ENCODE measurements at regions not wholly inside any gene's neighbourhood (a gene's known extent, or its start where the extent isn't known, plus 50 kb on each side); places are given as distances from the start of the nearest gene placed in this dataset.

DNA sequence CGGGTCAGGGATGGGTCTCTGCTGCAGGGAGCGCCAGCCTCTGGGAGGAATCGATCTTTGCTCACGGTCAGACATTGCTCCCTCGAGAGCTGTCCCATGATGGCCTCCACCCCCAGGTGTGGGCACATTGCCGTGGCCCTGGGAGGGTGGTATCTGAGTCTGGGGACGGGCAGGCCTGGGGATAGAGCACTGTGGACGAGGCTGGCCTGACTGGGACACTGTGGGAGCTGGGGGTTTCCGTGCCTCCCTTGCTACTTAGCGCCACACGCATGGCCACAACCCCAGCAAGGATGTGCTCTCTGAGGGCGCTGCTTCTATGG lies 55.7 kb downstream of the JAKMIP3 start:
- ChIA-PET CTCF (no interaction called here), POLR2A (ENCODE audit: low non-redundant PET) (no interaction called here)
- BruUV-seq (replicated peaks) = no TSS peak

DNA sequence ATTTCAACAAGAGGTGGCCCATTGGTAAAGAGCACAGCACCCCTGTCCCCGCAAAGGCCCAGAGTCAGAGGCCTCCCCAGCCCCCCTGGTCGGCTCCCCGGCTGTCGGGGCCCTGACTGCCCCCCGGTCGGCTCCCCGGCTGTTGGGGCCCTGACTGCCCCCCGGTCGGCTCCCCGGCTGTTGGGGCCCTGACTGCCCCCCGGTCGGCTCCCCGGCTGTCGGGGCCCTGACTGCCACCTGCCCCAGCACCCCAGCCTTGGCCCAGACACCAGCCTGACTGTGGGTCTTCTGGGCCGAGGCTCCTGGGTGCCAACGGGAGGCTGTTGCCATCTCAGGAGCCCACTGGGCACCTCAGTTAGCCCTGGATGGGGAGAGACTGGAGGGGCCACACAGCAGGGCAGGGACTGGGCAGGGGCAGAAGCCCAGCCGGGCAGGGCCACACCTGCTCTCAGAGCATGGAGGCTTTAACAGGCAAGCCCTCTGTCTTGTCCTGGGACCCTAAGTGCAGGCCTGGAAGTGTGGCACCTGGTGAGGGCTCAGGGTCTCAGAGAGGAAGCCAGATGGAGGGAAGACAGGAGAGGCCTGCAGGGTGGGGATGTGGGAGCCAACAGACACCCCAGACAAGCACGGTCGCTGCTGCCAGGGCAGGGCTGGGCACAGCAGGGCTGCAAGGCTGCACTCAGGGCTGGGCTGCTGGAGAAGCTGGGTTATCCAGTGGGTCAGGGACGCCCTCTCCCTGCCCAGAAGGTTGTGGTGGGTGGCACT lies 56.5 kb downstream of the JAKMIP3 start:
- Histone ChIP-seq H3K4me1 (ENCODE audit: insufficient read depth, low read length, poor library complexity, severe bottlenecking) (no peaks in the 10 kb centered on the region), H3K9me3 (ENCODE audit: low read depth, low read length, poor library complexity, severe bottlenecking) (no peaks in the 10 kb centered on the region), H3K36me3 (ENCODE audit: insufficient read depth, low read length, poor library complexity, severe bottlenecking) (no peaks in the 10 kb centered on the region), H3K27me3 (replicated peaks; ENCODE audit: insufficient read depth, low read depth, low read length, poor library complexity) (no peaks in the 10 kb centered on the region), H3K4me3 (ENCODE audit: low read depth, low read length, poor library complexity, severe bottlenecking) (no peak overlapping the region), H3K27ac (ENCODE audit: low read depth, low read length, poor library complexity, severe bottlenecking) (no peak overlapping the region)
- ChIA-PET CTCF (no interaction called here), POLR2A (ENCODE audit: low non-redundant PET) (no interaction called here)
- intact Hi-C loops (cut with micrococcal nuclease; ENCODE audit: unreplicated experiment) = no loop called here
- DNase-seq (ENCODE audit: low spot score) = no peak
- BruUV-seq (replicated peaks) = no TSS peak
- TF ChIP-seq, protein P1, sequence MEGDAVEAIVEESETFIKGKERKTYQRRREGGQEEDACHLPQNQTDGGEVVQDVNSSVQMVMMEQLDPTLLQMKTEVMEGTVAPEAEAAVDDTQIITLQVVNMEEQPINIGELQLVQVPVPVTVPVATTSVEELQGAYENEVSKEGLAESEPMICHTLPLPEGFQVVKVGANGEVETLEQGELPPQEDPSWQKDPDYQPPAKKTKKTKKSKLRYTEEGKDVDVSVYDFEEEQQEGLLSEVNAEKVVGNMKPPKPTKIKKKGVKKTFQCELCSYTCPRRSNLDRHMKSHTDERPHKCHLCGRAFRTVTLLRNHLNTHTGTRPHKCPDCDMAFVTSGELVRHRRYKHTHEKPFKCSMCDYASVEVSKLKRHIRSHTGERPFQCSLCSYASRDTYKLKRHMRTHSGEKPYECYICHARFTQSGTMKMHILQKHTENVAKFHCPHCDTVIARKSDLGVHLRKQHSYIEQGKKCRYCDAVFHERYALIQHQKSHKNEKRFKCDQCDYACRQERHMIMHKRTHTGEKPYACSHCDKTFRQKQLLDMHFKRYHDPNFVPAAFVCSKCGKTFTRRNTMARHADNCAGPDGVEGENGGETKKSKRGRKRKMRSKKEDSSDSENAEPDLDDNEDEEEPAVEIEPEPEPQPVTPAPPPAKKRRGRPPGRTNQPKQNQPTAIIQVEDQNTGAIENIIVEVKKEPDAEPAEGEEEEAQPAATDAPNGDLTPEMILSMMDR (conservative IDR thresholded peaks at IDR 0.05; ENCODE audit: low read depth, low read length) = no peak
- TF ChIP-seq EZH2 (IDR thresholded peaks at IDR 0.05; ENCODE audit: borderline replicate concordance, low read depth, low read length, poor library complexity, severe bottlenecking) = no peak

More for the DNA sequence above, 55.7 kb downstream of the JAKMIP3 start:
- Histone ChIP-seq H3K27ac (ENCODE audit: low read depth, low read length, poor library complexity, severe bottlenecking) (no peak overlapping the region), H3K4me1 (ENCODE audit: insufficient read depth, low read length, poor library complexity, severe bottlenecking) (no peaks in the 10 kb centered on the region), H3K4me3 (ENCODE audit: low read depth, low read length, poor library complexity, severe bottlenecking) (no peak overlapping the region), H3K9me3 (ENCODE audit: low read depth, low read length, poor library complexity, severe bottlenecking) (no peaks in the 10 kb centered on the region), H3K27me3 (replicated peaks; ENCODE audit: insufficient read depth, low read depth, low read length, poor library complexity) (no peaks in the 10 kb centered on the region), H3K36me3 (ENCODE audit: insufficient read depth, low read length, poor library complexity, severe bottlenecking) (no peaks in the 10 kb centered on the region)
- TF ChIP-seq, protein P1 (conservative IDR thresholded peaks at IDR 0.05; ENCODE audit: low read depth, low read length) = no peak
- TF ChIP-seq EZH2 (IDR thresholded peaks at IDR 0.05; ENCODE audit: borderline replicate concordance, low read depth, low read length, poor library complexity, severe bottlenecking) = no peak
- no peak for DNase-seq (ENCODE audit: low spot score)
- intact Hi-C loops (cut with micrococcal nuclease; ENCODE audit: unreplicated experiment) = no loop called here

DNA sequence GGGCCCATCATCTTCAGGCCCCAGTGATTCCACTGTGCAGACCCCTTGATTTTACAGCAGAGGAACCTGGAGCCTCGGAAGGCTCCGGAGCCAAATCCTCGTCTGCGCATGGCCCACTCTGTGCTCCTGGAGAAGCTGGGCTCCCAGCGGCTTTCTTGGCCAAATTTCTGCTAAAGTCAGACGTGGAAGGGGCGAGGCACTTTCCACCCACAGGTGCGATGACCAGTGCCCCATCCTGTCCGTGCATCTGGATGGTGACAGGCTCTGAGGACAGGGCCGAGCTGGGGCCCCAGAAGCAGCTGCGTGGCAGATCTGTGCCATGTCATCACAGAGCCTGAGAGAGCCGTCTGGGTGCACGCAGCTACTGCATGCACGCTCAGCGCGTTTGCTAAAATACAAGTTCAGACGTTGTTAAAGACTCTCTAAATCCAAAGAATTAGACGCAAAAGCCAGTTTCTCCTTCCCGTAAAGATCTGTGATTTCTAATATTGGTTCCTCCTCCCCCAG lies 57.2 kb downstream of the JAKMIP3 start:
- TF ChIP-seq EZH2 (IDR thresholded peaks at IDR 0.05; ENCODE audit: borderline replicate concordance, low read depth, low read length, poor library complexity, severe bottlenecking) = no peak
- TF ChIP-seq, protein P1 (conservative IDR thresholded peaks at IDR 0.05; ENCODE audit: low read depth, low read length) = no peak
- Histone ChIP-seq H3K4me3 (ENCODE audit: low read depth, low read length, poor library complexity, severe bottlenecking) (no peak overlapping the region), H3K36me3 (ENCODE audit: insufficient read depth, low read length, poor library complexity, severe bottlenecking) (no peaks in the 10 kb centered on the region), H3K27ac (ENCODE audit: low read depth, low read length, poor library complexity, severe bottlenecking) (no peak overlapping the region), H3K4me1 (ENCODE audit: insufficient read depth, low read length, poor library complexity, severe bottlenecking) (no peaks in the 10 kb centered on the region), H3K9me3 (ENCODE audit: low read depth, low read length, poor library complexity, severe bottlenecking) (no peaks in the 10 kb centered on the region), H3K27me3 (replicated peaks; ENCODE audit: insufficient read depth, low read depth, low read length, poor library complexity) (no peaks in the 10 kb centered on the region)
- no peak for DNase-seq (ENCODE audit: low spot score)
- CTCF ChIA-PET = no interaction called here
- POLR2A ChIA-PET (ENCODE audit: low non-redundant PET) = no interaction called here
- BruUV-seq (replicated peaks) = no TSS peak
- intact Hi-C loops (cut with micrococcal nuclease; ENCODE audit: unreplicated experiment) = no loop called here

Measured in A673 (cell line).